Stimulated activated CD8-positive, alpha-beta memory T cell treated with anti-CD3 and anti-CD28 coated beads, Interleukin-7, amount 100 ng/mL, for 24 hours (primary cell): ENCODE measurements at regions not wholly inside any gene's neighbourhood (a gene's known extent, or its start where the extent isn't known, plus 50 kb on each side); places are given as distances from the start of the nearest gene placed in this dataset.
"Not testable (repeated sequence)": the region's sequence is repeated elsewhere in the genome, so short reads cannot be mapped to it uniquely, and the experiment has no call there.

Experiments
- DNase-seq: peaks from one replicate; pipeline ENCODE4 v3.0.0-alpha.2; 2020; ENCODE audit warnings: low read depth

- no peak for DNase-seq
Measured at GRCh38 chr6:8900056-8900455, 464.7 kb upstream of the SLC35B3 start.

GRCh38 chr6:8889514-8889913 is 454.2 kb upstream of the SLC35B3 start:
- no peak for DNase-seq

- no peak for DNase-seq
Measured at GRCh38 chr6:8888468-8888867, 453.1 kb upstream of the SLC35B3 start.

GRCh38 chr6:8881663-8882062 is 446.3 kb upstream of the SLC35B3 start:
- no peak for DNase-seq

- no peak for DNase-seq
Measured at GRCh38 chr6:8879334-8879733, 444.0 kb upstream of the SLC35B3 start.

GRCh38 chr6:8875986-8876385 is 440.6 kb upstream of the SLC35B3 start:
- no peak for DNase-seq

- DNase-seq, result no peak
Measured at GRCh38 chr6:8872589-8872988, 437.2 kb upstream of the SLC35B3 start.

GRCh38 chr6:8865451-8865850 is 430.1 kb upstream of the SLC35B3 start:
- DNase-seq, result no peak

GRCh38 chr6:8860671-8861070 is 425.3 kb upstream of the SLC35B3 start:
- DNase-seq, result no peak

GRCh38 chr6:8859501-8859900 is 424.2 kb upstream of the SLC35B3 start:
- DNase-seq, result no peak

GRCh38 chr6:8858854-8859331 is 423.5 kb upstream of the SLC35B3 start:
- DNase-seq, result no peak

GRCh38 chr6:8857160-8857559 is 421.8 kb upstream of the SLC35B3 start:
- DNase-seq, result no peak

GRCh38 chr6:8855411-8855810 is 420.1 kb upstream of the SLC35B3 start:
- DNase-seq, result no peak

- DNase-seq, result no peak
Measured at GRCh38 chr6:8852332-8852731, 417.0 kb upstream of the SLC35B3 start.

- not testable (repeated sequence) for DNase-seq
Measured at GRCh38 chr6:8846680-8847079, 411.3 kb upstream of the SLC35B3 start.

- no peak for DNase-seq
Measured at GRCh38 chr6:8845690-8846089, 410.3 kb upstream of the SLC35B3 start.

- DNase-seq, result no peak
Measured at GRCh38 chr6:8844968-8845367, 409.6 kb upstream of the SLC35B3 start.

GRCh38 chr6:8839626-8840025 is 404.3 kb upstream of the SLC35B3 start:
- no peak for DNase-seq

GRCh38 chr6:8837343-8837742 is 402.0 kb upstream of the SLC35B3 start:
- DNase-seq, result no peak

GRCh38 chr6:8832695-8833094 is 397.4 kb upstream of the SLC35B3 start:
- DNase-seq, result not testable (repeated sequence)

- no peak for DNase-seq
Measured at GRCh38 chr6:8831366-8832152, 396.2 kb upstream of the SLC35B3 start.

GRCh38 chr6:8830794-8831193 is 395.4 kb upstream of the SLC35B3 start:
- DNase-seq, result no peak

- no peak for DNase-seq
Measured at GRCh38 chr6:8829796-8830195, 394.5 kb upstream of the SLC35B3 start.

GRCh38 chr6:8829296-8829695 is 394.0 kb upstream of the SLC35B3 start:
- no peak for DNase-seq
